Gastroesophageal sphincter (tissue), 3 donors: ENCODE measurements at regions not wholly inside any gene's neighbourhood (a gene's known extent, or its start where the extent isn't known, plus 50 kb on each side); places are given as distances from the start of the nearest gene placed in this dataset.

ENCODE experiments used
- CTCF ChIP-seq, 4 experiments: fragments of 200-600 bp in 2 of 4; fragments of 450-650 bp in 2 of 4; sonication (generic) in 1 of 4; IDR thresholded peaks; one replicate each; pipeline ENCODE4 v1.5.1; 2017 to 2019; ENCODE audit warnings: antibody characterized with exemption in 4 of 4, mild to moderate bottlenecking in 2 of 4, moderate library complexity in 2 of 4
- POLR2A ChIP-seq, 2 donors: fragments of 450-650 bp; IDR thresholded peaks; one replicate each; pipeline ENCODE4 v1.6.1; 2017; ENCODE audit warnings: antibody characterized with exemption in 2 of 2, mild to moderate bottlenecking in 2 of 2, moderate library complexity in 1 of 2
- POLR2AphosphoS5 ChIP-seq: sonication (generic); formaldehyde crosslinking; IDR thresholded peaks from one replicate; pipeline ENCODE4 v1.6.1; 2017; ENCODE audit warnings: antibody characterized with exemption

GRCh38 chr10:130932326-130933007 lies 379.1 kb downstream of the TCERG1L start:
- TF ChIP-seq POLR2AphosphoS5 (no peak), CTCF (IDR thresholded peaks at IDR 0.05) (no peak), POLR2A (IDR thresholded peaks at IDR 0.05) (no peak)
